GM20000 (cell line): ENCODE measurements at regions not wholly inside any gene's neighbourhood (a gene's known extent, or its start where the extent isn't known, plus 50 kb on each side); places are given as distances from the start of the nearest gene placed in this dataset.

ENCODE experiments used
- DNase-seq: peaks from one replicate; pipeline ENCODE4 v3.0.0; 2012; ENCODE audit warnings: low spot score
- TF ChIP-seq, protein P1 (sequence below): IDR thresholded peaks from 2 replicates; pipeline ENCODE4 v1.5.1; 2012; ENCODE audit warnings: mild to moderate bottlenecking, control low read depth; ENCODE audit errors: extremely low read depth, missing control alignments

DNA sequence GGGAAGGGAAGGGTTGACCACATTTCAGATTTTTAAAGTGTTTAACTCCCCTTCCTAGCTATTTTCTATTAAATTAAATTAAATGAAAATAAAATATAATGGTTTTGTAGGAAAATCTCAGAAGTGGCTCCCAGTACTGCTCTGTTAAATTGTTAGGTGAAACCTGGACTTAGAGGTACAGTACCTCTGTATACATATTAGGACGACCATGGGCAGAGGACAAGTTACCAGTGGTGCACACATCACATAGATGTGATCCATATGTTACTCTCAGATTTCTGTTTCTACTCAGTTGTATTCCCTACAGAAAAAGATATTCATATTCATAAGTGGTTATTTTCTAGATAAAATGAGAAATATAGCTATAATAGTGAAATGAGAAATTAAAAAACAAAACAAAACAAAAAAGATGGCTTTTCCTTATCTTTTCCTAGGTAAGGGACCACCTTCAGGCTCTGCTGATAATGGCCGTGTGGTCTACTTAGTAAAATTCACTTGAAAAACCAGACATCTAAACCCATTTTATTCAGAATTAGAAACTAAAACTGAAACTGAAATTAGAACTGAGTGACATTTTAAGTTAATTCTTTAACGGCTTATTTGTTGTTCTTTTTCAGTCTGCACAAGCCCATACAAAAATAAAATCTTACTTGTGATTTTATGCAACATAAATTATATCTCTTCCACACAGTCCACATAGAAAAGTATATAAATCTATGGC is 832.5 kb upstream of the CHAC2 start:
- TF ChIP-seq, protein P1, sequence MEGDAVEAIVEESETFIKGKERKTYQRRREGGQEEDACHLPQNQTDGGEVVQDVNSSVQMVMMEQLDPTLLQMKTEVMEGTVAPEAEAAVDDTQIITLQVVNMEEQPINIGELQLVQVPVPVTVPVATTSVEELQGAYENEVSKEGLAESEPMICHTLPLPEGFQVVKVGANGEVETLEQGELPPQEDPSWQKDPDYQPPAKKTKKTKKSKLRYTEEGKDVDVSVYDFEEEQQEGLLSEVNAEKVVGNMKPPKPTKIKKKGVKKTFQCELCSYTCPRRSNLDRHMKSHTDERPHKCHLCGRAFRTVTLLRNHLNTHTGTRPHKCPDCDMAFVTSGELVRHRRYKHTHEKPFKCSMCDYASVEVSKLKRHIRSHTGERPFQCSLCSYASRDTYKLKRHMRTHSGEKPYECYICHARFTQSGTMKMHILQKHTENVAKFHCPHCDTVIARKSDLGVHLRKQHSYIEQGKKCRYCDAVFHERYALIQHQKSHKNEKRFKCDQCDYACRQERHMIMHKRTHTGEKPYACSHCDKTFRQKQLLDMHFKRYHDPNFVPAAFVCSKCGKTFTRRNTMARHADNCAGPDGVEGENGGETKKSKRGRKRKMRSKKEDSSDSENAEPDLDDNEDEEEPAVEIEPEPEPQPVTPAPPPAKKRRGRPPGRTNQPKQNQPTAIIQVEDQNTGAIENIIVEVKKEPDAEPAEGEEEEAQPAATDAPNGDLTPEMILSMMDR = no peak
- DNase-seq = no peak

GRCh38 chr2:52934323-52934898 is 833.2 kb upstream of the CHAC2 start:
- TF ChIP-seq, protein P1 = no peak
- no peak for DNase-seq

DNA sequence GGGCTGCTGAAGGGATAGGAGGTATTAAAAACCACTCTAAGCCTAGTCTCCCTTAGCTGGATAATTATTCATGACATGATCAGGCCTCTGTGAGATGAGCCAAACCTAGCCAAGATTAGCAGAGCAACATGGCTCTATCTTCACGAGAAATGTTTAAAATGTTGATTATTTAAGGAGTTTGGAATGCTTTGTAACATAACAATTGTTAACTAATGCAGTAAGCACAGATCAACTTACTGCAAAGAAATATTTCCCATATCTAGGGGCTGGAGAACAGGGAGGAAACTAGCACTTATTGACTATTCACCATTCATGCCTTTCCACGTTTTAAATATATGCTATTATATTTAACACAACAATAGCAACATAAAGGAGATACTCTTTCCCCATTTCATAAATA is 833.7 kb upstream of the CHAC2 start:
- no peak for DNase-seq

GRCh38 chr2:52931660-52932059 is 835.9 kb upstream of the CHAC2 start:
- DNase-seq = no peak
- TF ChIP-seq, protein P1 = no peak

More for the DNA sequence above, 833.7 kb upstream of the CHAC2 start:
- TF ChIP-seq, protein P1 = no peak

DNA sequence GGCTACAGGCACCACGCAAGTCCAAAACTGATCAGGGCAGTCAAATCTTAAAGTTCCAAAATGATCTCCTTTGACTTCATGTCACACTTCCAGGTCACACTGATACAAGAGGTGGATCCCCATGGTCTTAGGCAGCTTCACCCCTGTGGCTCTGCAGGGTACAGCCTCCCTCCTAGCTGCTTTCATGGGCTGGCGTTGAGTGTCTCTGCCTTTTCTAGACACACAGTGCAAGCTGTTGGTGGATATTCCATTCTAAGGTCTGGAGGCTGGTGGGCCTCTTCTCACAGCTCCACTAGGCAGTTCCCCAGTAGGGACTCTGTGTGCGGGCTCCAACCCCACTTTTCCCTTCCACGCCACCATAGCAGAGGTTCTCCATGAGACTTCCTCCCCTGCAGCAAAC is 838.2 kb upstream of the CHAC2 start:
- DNase-seq = no peak
- TF ChIP-seq, protein P1 = no peak

DNA sequence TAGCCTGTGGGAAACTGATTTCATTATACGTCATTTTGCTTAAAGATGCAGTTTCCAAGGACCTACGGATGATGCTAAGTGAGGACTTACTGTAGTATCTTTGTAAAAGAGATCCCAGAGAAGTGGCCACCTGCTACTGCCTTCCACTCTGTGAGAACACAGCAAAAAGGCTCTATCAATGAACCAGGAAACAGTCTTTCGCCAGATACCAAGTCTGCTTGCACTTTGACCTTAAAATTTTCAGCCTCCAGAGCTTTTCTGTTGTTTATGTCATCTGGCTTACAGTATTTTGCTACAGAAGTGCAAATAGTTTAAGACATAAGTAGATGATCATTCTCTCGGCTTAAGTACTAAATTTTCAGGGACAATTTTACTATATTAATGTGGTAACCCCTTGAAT is 847.9 kb upstream of the CHAC2 start:
- no peak for DNase-seq
- TF ChIP-seq, protein P1 = no peak

DNA sequence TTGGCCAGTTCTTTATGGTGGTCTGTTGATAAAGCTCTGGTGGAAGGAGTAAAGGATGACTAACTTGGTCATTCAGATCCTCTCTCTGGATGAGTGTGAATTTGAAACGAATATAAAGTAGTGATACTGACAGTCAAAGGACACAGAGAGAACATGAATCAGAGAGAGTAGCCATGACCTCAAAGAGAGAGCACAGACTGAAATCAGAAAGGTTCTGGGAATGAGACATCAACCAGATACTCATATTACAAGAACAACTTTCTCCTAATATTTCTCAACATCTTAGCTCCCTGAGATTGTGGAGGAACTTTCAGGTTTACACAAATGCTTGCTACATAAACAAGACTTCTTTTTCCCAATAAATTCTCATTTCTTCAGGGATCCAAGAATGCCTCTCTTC is 849.1 kb upstream of the CHAC2 start:
- TF ChIP-seq, protein P1 = no peak
- DNase-seq = no peak
